T-helper 2 cell treated with Interferon-gamma antibody and Interleukin-4, amounts not matched to agents 5 μg/mL and 100 μg/mL, for 36 hours (primary cell): ENCODE measurements at regions not wholly inside any gene's neighbourhood (a gene's known extent, or its start where the extent isn't known, plus 50 kb on each side); places are given as distances from the start of the nearest gene placed in this dataset.
"Not testable (repeated sequence)": the region's sequence is repeated elsewhere in the genome, so short reads cannot be mapped to it uniquely, and the experiment has no call there.

ENCODE experiments used
- DNase-seq: peaks from one replicate; pipeline ENCODE4 v3.0.0; 2021; ENCODE audit warnings: low spot score
- H3K27ac Mint-ChIP-seq: one replicate; pipeline ENCODE4 v1.8.0; 2021; ENCODE audit warnings: mild to moderate bottlenecking, mixed read lengths
- H3K27me3 Mint-ChIP-seq: one replicate; pipeline ENCODE4 v1.8.0; 2021; ENCODE audit warnings: low read depth, mixed read lengths
- H3K36me3 Mint-ChIP-seq: one replicate; pipeline ENCODE4 v1.8.0; 2021; ENCODE audit warnings: low read depth, mixed read lengths
- H3K4me1 Mint-ChIP-seq: one replicate; pipeline ENCODE4 v1.8.0; 2021; ENCODE audit warnings: low read depth, mixed read lengths
- H3K4me3 Mint-ChIP-seq: one replicate; pipeline ENCODE4 v1.8.0; 2022; ENCODE audit warnings: mild to moderate bottlenecking, moderate library complexity, mixed read lengths
- H3K9me3 Mint-ChIP-seq: one replicate; pipeline ENCODE4 v1.8.0; 2021; ENCODE audit warnings: mixed read lengths

GRCh38 chr2:196516564-196516963 lies 123.0 kb upstream of the CCDC150 start:
- H3K9me3 Mint-ChIP-seq: no peaks in the 10 kb centered on the region
- H3K4me3 Mint-ChIP-seq: no peak overlapping the region

GRCh38 chr2:196520605-196521004 lies 118.9 kb upstream of the CCDC150 start:
- H3K9me3 Mint-ChIP-seq: no peaks in the 10 kb centered on the region
- H3K4me3 Mint-ChIP-seq: no peak overlapping the region
- H3K27me3 Mint-ChIP-seq: peaks cover 9% of the 10 kb centered on the region
- no peaks in the 10 kb centered on the region for H3K4me1 Mint-ChIP-seq
- no peak overlapping the region for H3K27ac Mint-ChIP-seq
- no peaks in the 10 kb centered on the region for H3K36me3 Mint-ChIP-seq
- no peak for DNase-seq

More at GRCh38 chr2:196516564-196516963, 123.0 kb upstream of the CCDC150 start:
- Mint-ChIP-seq H3K36me3 (no peaks in the 10 kb centered on the region), H3K27me3 (peaks cover 10% of the 10 kb centered on the region), H3K27ac (no peak overlapping the region), H3K4me1 (no peaks in the 10 kb centered on the region)
- no peak for DNase-seq

DNA sequence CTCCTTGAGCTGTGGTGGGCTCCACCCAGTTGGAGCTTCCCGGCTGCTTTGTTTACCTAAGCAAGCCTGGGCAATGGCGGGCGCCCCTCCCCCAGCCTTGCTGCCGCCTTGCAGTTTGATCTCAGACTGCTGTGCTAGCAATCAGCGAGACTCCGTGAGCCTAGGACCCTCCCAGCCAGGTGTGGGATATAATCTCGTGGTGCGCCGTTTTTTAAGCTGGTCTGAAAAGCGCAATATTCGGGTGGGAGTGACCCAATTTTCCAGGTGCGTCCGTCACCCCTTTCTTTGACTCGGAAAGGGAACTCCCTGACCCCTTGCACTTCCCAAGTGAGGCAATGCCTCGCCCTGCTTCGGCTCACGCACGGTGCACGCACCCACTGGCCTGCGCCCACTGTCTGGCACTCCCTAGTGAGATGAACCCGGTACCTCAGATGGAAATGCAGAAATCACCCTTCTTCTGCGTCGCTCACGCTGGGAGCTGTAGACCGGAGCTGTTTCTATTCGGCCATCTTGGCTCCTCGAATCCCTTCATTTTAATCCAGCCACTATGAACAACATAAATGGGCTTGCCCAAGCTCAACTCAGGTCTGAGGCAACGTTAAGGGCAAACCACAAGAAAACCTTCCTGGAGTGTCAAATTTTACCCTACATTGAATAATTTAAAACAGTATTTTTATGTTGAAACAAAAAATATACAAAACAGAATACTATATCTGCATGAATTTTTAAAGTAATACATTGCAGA lies 112.4 kb upstream of the CCDC150 start:
- H3K36me3 Mint-ChIP-seq, H3K27me3 Mint-ChIP-seq, DNase-seq, H3K4me3 Mint-ChIP-seq, H3K9me3 Mint-ChIP-seq, H3K27ac Mint-ChIP-seq: not testable (repeated sequence)
- H3K4me1 Mint-ChIP-seq: peaks cover 13% of the 10 kb centered on the region

GRCh38 chr2:196528486-196529223 lies 110.9 kb upstream of the CCDC150 start:
- H3K9me3 Mint-ChIP-seq: peaks cover 4% of the 10 kb centered on the region
- H3K4me3 Mint-ChIP-seq: peak overlapping the region; percentile 41
- DNase-seq: peak; percentile 17
- peaks cover 22% of the 10 kb centered on the region for H3K4me1 Mint-ChIP-seq
- no peaks in the 10 kb centered on the region for H3K36me3 Mint-ChIP-seq
- peak overlapping the region; percentile 62 for H3K27ac Mint-ChIP-seq
- H3K27me3 Mint-ChIP-seq: no peaks in the 10 kb centered on the region

DNA sequence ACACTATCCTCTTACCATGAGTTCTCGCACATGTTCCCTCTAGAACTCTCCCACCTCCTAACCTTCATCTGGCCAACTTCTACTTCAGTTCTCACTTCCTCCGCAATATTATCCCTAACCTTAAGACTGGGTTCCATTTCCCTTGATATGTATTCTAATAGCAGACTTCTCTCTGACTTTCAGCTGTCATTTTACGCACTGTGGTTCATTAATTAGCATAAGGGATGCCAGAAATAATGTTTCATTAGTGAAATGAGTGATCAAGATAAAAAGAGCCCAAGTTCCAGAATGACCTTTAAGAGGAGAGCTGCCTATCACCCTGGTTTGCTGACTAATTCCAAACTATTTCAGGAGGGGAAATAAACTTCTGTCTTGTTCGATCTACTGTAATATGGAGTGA lies 108.6 kb upstream of the CCDC150 start:
- H3K36me3 Mint-ChIP-seq: no peaks in the 10 kb centered on the region
- H3K4me1 Mint-ChIP-seq: peaks cover 34% of the 10 kb centered on the region
- H3K4me3 Mint-ChIP-seq: no peak overlapping the region
- DNase-seq: no peak
- H3K27me3 Mint-ChIP-seq: peaks cover 7% of the 10 kb centered on the region
- H3K27ac Mint-ChIP-seq: no peak overlapping the region
- H3K9me3 Mint-ChIP-seq: peaks cover 4% of the 10 kb centered on the region

DNA sequence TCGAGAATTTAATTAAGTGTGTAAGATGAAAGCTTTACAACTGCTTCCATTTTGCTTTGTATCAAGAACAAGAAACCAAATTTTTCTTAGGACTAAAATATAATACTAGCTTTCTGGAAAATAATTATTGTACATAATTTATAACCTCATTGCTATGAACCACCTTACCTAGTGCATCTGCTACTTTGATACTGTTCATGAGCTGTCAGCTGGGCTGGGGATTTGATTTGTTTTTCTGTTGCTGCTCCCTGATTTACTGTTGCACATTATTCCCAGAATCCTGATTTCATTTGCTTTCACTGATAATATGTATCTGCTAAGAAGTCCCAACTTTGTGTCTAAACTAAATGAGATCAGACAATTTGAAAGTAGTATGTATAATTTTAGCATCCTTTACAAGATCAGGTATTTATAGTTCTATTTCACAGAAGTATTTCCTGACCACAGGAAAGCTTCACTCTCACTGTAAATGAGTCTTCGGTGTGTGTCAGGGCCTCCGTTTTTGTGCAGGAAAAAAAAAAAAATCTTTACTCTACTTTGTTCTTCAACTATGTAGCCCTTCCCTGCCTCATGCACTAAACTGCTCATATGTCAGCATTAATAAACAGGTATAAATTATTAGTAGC lies 105.6 kb upstream of the CCDC150 start:
- H3K27me3 Mint-ChIP-seq: peaks cover 10% of the 10 kb centered on the region
- no peaks in the 10 kb centered on the region for H3K36me3 Mint-ChIP-seq
- H3K27ac Mint-ChIP-seq: peak overlapping the region; percentile 38
- DNase-seq: no peak
- H3K4me1 Mint-ChIP-seq: peaks cover 31% of the 10 kb centered on the region
- peak overlapping the region; percentile 42 for H3K4me3 Mint-ChIP-seq
- peaks cover 4% of the 10 kb centered on the region for H3K9me3 Mint-ChIP-seq

DNA sequence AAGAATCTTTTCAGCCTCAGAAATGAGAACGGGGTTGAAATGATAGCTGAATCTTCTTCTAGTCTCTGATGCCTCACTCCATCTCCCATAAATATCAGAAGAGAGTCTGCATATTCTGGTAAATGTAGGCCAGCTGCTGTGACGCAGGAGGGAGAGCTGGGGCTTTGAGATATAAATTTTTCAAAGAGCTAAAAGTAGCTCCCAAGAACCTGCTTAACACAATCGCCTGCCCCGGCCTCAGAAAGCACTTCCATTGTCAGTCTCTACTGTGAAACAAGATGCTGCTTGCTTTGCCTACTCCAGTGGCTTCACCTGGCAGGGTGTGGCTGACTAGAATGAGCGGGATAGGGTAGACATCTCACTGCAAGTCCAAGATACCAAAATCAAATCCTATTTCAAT lies 105.0 kb upstream of the CCDC150 start:
- Mint-ChIP-seq H3K27me3 (peaks cover 10% of the 10 kb centered on the region), H3K9me3 (peaks cover 4% of the 10 kb centered on the region), H3K27ac (no peak overlapping the region), H3K4me3 (no peak overlapping the region), H3K36me3 (no peaks in the 10 kb centered on the region), H3K4me1 (peaks cover 26% of the 10 kb centered on the region)
- DNase-seq: no peak

DNA sequence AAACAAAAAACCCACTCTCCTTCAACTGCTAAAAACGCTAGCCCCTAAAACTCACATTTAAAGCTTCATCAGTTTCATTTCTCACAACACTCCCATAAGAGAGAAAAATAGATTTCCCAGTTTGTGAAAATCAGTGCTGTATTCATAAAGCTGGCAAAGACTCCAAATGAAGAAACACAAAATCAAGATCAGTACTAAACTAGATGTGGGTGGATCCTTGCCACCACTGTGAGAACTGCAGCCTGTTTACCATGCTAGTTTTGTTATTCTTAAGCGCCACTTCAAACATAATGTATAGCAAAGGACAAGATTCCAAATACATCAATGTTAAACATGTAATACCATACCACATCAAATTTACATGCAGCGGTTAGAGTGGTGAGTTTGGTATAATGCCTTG lies 104.5 kb upstream of the CCDC150 start:
- Mint-ChIP-seq H3K4me1 (peaks cover 26% of the 10 kb centered on the region), H3K4me3 (no peak overlapping the region), H3K27me3 (peaks cover 10% of the 10 kb centered on the region), H3K36me3 (no peaks in the 10 kb centered on the region), H3K27ac (no peak overlapping the region), H3K9me3 (peaks cover 4% of the 10 kb centered on the region)
- no peak for DNase-seq

- Mint-ChIP-seq H3K36me3 (no peaks in the 10 kb centered on the region), H3K4me3 (no peak overlapping the region), H3K27me3 (peaks cover 11% of the 10 kb centered on the region), H3K9me3 (peaks cover 3% of the 10 kb centered on the region), H3K27ac (no peak overlapping the region), H3K4me1 (peaks cover 22% of the 10 kb centered on the region)
- no peak for DNase-seq
Measured at GRCh38 chr2:196535742-196536141, 103.8 kb upstream of the CCDC150 start.

DNA sequence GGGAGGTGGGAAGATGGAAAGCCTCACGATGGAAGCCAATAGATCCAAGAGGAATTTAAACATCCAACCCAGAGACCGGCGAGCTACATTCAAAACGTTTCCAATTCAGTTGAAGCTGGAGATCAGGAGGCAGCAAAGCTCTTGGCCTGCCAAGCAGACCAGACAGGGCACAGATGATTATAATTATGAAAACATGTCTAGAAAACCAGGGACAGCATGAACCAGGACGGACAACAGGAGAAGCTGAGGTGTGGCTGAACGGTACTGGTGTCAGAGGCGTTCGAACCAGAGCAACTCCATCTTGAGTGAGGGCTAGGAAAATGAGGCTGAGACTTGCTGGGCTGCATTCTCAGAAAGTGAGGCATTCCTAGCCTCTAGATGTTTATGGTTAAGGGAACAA lies 102.2 kb upstream of the CCDC150 start:
- no peak for DNase-seq
- Mint-ChIP-seq H3K27me3 (peaks cover 14% of the 10 kb centered on the region), H3K36me3 (no peaks in the 10 kb centered on the region), H3K9me3 (no peaks in the 10 kb centered on the region), H3K27ac (no peak overlapping the region), H3K4me3 (no peak overlapping the region), H3K4me1 (peaks cover 20% of the 10 kb centered on the region)

GRCh38 chr2:196538189-196538588 lies 101.3 kb upstream of the CCDC150 start:
- Mint-ChIP-seq H3K4me3 (no peak overlapping the region), H3K27me3 (peaks cover 14% of the 10 kb centered on the region), H3K36me3 (no peaks in the 10 kb centered on the region), H3K9me3 (no peaks in the 10 kb centered on the region), H3K27ac (no peak overlapping the region), H3K4me1 (peaks cover 15% of the 10 kb centered on the region)
- DNase-seq: no peak

GRCh38 chr2:196538646-196539045 lies 100.9 kb upstream of the CCDC150 start:
- no peak for DNase-seq
- Mint-ChIP-seq H3K27me3 (peaks cover 14% of the 10 kb centered on the region), H3K4me3 (no peak overlapping the region), H3K4me1 (peaks cover 11% of the 10 kb centered on the region), H3K36me3 (no peaks in the 10 kb centered on the region), H3K9me3 (no peaks in the 10 kb centered on the region), H3K27ac (no peak overlapping the region)

- no peak overlapping the region for H3K27ac Mint-ChIP-seq
- no peak overlapping the region for H3K4me3 Mint-ChIP-seq
- no peaks in the 10 kb centered on the region for H3K36me3 Mint-ChIP-seq
- H3K4me1 Mint-ChIP-seq: peaks cover 2% of the 10 kb centered on the region
- H3K9me3 Mint-ChIP-seq: no peaks in the 10 kb centered on the region
- H3K27me3 Mint-ChIP-seq: peaks cover 24% of the 10 kb centered on the region
- no peak for DNase-seq
Measured at GRCh38 chr2:196544906-196545433, 94.5 kb upstream of the CCDC150 start.
